Glutamatergic neuron (in vitro differentiated cells): ENCODE measurements at regions not wholly inside any gene's neighbourhood (a gene's known extent, or its start where the extent isn't known, plus 50 kb on each side); places are given as distances from the start of the nearest gene placed in this dataset.

Experiments
- DNase-seq: peaks from one replicate; pipeline ENCODE4 v3.0.0; 2022
- H3K27ac Mint-ChIP-seq: one replicate; pipeline ENCODE4 v1.8.0; 2020; ENCODE audit warnings: mild to moderate bottlenecking, mixed read lengths, inconsistent platforms; ENCODE audit not compliant: unreplicated experiment
- H3K27me3 Mint-ChIP-seq: one replicate; pipeline ENCODE4 v1.8.0; 2020; ENCODE audit warnings: mild to moderate bottlenecking, moderate library complexity, mixed read lengths, inconsistent platforms; ENCODE audit not compliant: unreplicated experiment
- H3K36me3 Mint-ChIP-seq: one replicate; pipeline ENCODE4 v1.8.0; 2020; ENCODE audit warnings: mild to moderate bottlenecking, mixed read lengths, inconsistent platforms; ENCODE audit not compliant: unreplicated experiment
- H3K4me1 Mint-ChIP-seq: one replicate; pipeline ENCODE4 v1.8.0; 2020; ENCODE audit warnings: mild to moderate bottlenecking, low read depth, mixed read lengths, inconsistent platforms; ENCODE audit not compliant: unreplicated experiment
- H3K4me3 Mint-ChIP-seq: one replicate; pipeline ENCODE4 v1.8.0; 2020; ENCODE audit warnings: mild to moderate bottlenecking, mixed read lengths, inconsistent platforms; ENCODE audit not compliant: unreplicated experiment
- H3K9me3 Mint-ChIP-seq: one replicate; pipeline ENCODE4 v1.8.0; 2020; ENCODE audit warnings: mild to moderate bottlenecking, moderate library complexity, mixed read lengths, inconsistent platforms; ENCODE audit not compliant: unreplicated experiment
- TF ChIP-seq, protein P1 (sequence below): fragments of 200-600 bp; sonication (generic); IDR thresholded peaks from one replicate; pipeline ENCODE4 v1.5.0; 2021; ENCODE audit not compliant: partially characterized antibody, unreplicated experiment

DNA sequence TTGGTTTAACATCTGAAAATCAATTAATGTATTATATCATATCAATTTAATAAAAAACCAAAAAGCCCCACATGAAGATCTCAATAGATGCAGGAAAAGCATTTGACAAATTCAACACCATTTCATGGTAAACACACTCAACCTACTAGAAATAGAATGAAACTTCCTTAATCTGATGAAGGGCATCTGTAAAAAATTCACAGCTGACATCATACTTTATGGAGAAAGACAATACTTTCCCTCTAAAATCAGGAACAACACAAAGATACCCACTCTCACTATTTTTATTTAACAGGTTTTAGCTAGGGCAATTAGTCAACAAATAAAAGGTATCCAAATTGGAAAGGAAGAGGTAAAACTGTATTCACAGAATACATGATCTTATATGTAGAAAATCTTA, 303.0 kb upstream of the ZEB2 start:
- no peak for DNase-seq

DNA sequence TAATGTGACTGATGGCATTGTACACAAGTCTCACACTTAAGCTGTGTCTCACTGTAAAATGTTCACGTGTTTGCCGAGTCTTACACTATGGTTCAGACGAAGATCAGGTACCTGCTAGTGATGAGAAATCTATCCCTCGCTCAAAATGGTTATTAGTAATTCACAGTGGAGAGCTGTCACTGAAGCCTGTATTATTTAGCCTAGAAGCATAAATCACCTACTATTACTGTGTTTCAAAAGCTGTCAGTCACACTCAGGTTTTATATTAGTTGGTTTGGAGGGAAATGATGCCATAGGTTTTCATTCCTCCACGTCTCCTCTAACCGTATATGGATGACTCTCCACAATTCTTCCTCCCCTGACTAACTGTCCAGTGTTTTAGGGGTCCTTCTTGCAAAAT, 292.4 kb upstream of the ZEB2 start:
- Mint-ChIP-seq H3K4me3 (no peak overlapping the region), H3K27ac (no peak overlapping the region), H3K27me3 (peaks cover 1% of the 10 kb centered on the region), H3K9me3 (no peaks in the 10 kb centered on the region), H3K4me1 (peaks cover 4% of the 10 kb centered on the region), H3K36me3 (no peaks in the 10 kb centered on the region)
- no peak for DNase-seq
- TF ChIP-seq, protein P1, sequence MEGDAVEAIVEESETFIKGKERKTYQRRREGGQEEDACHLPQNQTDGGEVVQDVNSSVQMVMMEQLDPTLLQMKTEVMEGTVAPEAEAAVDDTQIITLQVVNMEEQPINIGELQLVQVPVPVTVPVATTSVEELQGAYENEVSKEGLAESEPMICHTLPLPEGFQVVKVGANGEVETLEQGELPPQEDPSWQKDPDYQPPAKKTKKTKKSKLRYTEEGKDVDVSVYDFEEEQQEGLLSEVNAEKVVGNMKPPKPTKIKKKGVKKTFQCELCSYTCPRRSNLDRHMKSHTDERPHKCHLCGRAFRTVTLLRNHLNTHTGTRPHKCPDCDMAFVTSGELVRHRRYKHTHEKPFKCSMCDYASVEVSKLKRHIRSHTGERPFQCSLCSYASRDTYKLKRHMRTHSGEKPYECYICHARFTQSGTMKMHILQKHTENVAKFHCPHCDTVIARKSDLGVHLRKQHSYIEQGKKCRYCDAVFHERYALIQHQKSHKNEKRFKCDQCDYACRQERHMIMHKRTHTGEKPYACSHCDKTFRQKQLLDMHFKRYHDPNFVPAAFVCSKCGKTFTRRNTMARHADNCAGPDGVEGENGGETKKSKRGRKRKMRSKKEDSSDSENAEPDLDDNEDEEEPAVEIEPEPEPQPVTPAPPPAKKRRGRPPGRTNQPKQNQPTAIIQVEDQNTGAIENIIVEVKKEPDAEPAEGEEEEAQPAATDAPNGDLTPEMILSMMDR = no peak

More for the DNA sequence above, 303.0 kb upstream of the ZEB2 start:
- no peaks in the 10 kb centered on the region for H3K4me1 Mint-ChIP-seq
- TF ChIP-seq, protein P1 = no peak
- peaks cover 5% of the 10 kb centered on the region for H3K36me3 Mint-ChIP-seq
- H3K4me3 Mint-ChIP-seq = no peak overlapping the region
- no peaks in the 10 kb centered on the region for H3K9me3 Mint-ChIP-seq
- H3K27me3 Mint-ChIP-seq = peaks cover 3% of the 10 kb centered on the region
- H3K27ac Mint-ChIP-seq = no peak overlapping the region

DNA sequence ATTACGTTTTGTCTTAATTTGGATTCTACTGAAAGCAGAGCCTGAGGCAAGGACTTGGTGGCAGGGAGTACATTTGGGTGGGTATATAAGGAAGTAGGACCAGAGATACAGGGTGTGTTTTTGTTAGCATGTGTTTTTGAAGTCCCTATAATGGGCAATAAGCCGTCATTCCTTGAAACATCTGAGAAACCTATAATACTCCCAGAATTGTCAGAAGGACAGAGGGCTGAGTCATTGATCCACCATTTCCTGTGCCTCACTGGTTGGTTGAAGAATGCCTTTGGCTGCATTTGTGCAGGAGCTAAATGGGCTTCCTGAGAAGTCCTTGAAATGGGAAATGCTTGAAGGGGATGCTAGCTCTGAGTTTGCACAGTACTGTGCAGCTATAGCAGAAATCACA, 281.8 kb upstream of the ZEB2 start:
- no peaks in the 10 kb centered on the region for H3K27me3 Mint-ChIP-seq
- TF ChIP-seq, protein P1 = no peak
- no peak for DNase-seq
- no peaks in the 10 kb centered on the region for H3K9me3 Mint-ChIP-seq
- no peak overlapping the region for H3K27ac Mint-ChIP-seq
- no peaks in the 10 kb centered on the region for H3K36me3 Mint-ChIP-seq
- peaks cover 6% of the 10 kb centered on the region for H3K4me1 Mint-ChIP-seq
- H3K4me3 Mint-ChIP-seq = no peak overlapping the region

DNA sequence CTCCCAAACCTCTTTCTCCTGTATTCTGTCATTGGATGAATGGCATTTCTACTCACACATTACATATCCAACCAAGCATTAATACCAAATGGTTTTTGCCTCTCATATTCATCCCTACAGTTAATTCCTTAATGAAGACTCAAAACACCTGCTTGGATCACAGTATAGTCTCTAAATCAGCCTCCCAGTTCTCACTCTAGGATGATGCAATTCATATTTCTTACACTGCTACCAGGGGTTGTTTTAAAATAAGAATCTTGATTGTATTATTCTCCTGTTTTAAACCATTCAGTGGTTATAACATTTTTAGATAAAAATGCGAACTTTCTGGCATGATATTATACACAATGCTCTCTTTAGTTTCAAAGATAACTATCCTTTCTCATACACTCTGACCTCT, 281.4 kb upstream of the ZEB2 start:
- H3K4me3 Mint-ChIP-seq = no peak overlapping the region
- no peaks in the 10 kb centered on the region for H3K9me3 Mint-ChIP-seq
- no peak for DNase-seq
- TF ChIP-seq, protein P1 = no peak
- H3K4me1 Mint-ChIP-seq = peaks cover 6% of the 10 kb centered on the region
- no peaks in the 10 kb centered on the region for H3K36me3 Mint-ChIP-seq
- no peak overlapping the region for H3K27ac Mint-ChIP-seq
- H3K27me3 Mint-ChIP-seq = no peaks in the 10 kb centered on the region

DNA sequence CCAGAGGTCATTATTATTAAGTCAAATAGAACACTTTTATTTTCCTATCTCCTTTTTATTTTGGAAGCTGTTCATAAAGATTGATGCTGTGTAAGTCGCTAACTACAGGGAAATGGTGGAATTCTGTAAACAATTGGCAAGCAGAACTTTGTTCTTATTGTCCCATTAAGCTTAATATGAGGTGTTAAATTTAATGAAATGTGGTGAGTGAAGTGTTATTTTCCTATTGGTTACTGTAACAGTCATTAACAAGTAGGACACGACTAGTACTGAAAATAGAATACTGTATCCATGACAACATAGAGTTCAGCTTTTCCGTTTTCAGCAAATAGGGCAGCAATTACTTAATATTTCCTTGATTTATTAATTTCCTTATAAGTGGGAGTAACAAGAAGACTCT, 279.1 kb upstream of the ZEB2 start:
- H3K36me3 Mint-ChIP-seq = no peaks in the 10 kb centered on the region
- no peak overlapping the region for H3K27ac Mint-ChIP-seq
- H3K9me3 Mint-ChIP-seq = no peaks in the 10 kb centered on the region
- H3K4me1 Mint-ChIP-seq = peaks cover 6% of the 10 kb centered on the region
- no peaks in the 10 kb centered on the region for H3K27me3 Mint-ChIP-seq
- DNase-seq = no peak
- H3K4me3 Mint-ChIP-seq = no peak overlapping the region
- TF ChIP-seq, protein P1 = no peak
